22Rv1 (cell line): ENCODE measurements at regions not wholly inside any gene's neighbourhood (a gene's known extent, or its start where the extent isn't known, plus 50 kb on each side); places are given as distances from the start of the nearest gene placed in this dataset.
"Not testable (repeated sequence)": the region's sequence is repeated elsewhere in the genome, so short reads cannot be mapped to it uniquely, and the experiment has no call there.

Experiments
- H3K27ac ChIP-seq: fragments of 450-650 bp; 2 replicates; pipeline ENCODE4 v1.5.1; 2017
- ZFX ChIP-seq: fragments of 450-650 bp; IDR thresholded peaks from 2 replicates; pipeline ENCODE4 v1.6.1; 2017; ENCODE audit warnings: antibody characterized with exemption, borderline replicate concordance
- TF ChIP-seq, protein P1 (sequence below): fragments of 450-650 bp; IDR thresholded peaks from 2 replicates; pipeline ENCODE4 v1.5.1; 2017; ENCODE audit warnings: mild to moderate bottlenecking

DNA sequence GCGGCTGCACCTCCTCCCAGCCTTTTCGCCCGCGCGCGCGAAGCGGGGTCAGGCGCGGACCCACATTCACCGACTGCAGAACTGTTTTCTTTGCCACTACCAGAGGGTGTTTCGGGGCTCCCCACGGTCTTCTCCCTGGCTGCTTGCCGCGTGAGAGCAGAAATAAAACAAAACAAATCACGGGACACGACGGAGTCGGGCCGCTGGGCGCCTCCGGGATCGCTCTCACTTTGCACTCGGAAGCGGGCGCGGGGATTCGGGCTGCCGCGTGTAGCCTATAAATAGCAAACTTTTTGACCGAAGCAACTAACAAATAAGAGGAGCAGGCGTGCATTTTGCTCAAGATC is 412.3 kb upstream of the ESRRG start:
- H3K27ac ChIP-seq, result peak overlapping the region; percentile 61
- no peak for TF ChIP-seq ZFX
- TF ChIP-seq, protein P1, sequence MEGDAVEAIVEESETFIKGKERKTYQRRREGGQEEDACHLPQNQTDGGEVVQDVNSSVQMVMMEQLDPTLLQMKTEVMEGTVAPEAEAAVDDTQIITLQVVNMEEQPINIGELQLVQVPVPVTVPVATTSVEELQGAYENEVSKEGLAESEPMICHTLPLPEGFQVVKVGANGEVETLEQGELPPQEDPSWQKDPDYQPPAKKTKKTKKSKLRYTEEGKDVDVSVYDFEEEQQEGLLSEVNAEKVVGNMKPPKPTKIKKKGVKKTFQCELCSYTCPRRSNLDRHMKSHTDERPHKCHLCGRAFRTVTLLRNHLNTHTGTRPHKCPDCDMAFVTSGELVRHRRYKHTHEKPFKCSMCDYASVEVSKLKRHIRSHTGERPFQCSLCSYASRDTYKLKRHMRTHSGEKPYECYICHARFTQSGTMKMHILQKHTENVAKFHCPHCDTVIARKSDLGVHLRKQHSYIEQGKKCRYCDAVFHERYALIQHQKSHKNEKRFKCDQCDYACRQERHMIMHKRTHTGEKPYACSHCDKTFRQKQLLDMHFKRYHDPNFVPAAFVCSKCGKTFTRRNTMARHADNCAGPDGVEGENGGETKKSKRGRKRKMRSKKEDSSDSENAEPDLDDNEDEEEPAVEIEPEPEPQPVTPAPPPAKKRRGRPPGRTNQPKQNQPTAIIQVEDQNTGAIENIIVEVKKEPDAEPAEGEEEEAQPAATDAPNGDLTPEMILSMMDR, result no peak

DNA sequence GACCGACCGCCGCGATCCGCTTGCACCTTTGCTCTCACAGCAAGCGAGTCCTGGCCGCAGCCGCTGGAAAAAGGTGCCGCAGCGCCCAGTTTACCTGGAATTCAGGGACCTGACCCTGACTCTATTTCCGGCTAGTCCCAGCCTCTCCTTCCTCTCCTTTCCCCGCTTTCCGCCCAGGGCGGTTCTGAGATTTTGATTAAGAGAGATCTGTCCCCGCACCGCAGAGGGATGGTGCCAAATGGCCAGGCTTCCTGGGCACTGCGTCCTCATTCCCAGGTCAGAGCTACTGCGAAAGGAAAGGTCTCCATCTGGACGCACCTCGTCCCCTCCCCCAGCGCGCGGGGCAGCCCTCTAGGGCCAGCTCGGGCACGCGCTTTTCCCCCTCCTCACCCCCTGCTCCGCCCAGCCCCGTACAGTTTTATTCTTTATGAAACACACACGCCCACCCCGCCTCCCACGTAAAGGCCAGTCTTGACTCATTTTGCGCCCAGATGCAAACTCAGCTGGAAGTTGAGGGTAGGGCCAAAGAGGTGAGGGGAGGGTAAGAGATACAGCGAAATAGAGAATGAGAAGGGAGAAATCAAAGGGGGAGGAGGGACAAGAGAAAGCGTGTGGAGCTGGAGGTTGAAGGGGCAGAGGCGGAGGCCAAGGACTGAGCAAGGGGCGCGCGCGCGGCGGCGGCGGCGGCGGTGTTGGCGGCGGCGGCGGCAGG is 411.8 kb upstream of the ESRRG start:
- TF ChIP-seq, protein P1, result no peak
- TF ChIP-seq ZFX, result no peak

DNA sequence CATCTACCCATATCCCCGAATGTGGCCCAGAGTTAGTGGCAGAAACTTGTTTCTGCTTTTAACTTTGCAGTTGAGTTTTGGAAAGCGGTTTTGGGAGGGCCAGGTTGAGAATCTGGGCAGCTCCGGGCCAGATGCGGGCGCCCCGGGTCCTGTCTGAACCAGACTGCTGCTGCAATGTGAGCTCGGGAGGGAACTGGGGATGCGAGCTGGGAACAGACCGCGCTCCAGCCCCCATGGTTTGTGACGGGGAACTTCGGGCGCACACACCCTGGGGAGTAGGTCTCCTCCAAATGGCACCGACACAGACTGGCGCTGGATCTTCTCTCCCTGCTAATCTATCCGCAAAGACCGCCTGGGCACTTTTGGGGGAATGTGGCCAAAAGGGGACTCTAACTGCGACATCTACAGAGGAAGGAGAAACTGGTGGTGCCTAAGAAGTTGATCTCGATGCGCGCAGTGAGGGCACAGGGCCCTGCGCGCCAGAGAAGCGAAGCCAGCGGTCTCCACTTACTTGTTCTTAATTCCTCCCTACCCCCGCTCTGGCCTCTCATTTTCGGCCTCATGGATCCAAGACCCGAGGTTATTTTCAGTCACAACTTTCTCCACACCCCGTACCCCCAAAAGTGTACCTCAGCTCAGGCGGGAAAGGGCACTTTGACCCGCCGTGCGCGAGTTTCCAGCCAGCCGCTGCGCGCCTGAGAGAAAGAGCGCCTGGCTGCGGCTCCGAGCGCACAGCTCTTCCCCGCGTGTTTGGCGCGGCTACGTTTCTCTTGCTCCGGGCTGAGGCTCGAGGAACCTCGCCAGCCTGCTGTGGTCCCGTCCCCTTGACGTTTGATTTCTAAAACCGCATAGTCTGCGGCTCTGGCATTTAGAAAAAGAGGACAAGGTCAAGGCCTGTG is 411.0 kb upstream of the ESRRG start:
- TF ChIP-seq ZFX, result no peak
- TF ChIP-seq, protein P1, result no peak
- peak overlapping the region; percentile 61 for H3K27ac ChIP-seq

More for the DNA sequence above, 411.8 kb upstream of the ESRRG start:
- peak overlapping the region; percentile 61 for H3K27ac ChIP-seq

DNA sequence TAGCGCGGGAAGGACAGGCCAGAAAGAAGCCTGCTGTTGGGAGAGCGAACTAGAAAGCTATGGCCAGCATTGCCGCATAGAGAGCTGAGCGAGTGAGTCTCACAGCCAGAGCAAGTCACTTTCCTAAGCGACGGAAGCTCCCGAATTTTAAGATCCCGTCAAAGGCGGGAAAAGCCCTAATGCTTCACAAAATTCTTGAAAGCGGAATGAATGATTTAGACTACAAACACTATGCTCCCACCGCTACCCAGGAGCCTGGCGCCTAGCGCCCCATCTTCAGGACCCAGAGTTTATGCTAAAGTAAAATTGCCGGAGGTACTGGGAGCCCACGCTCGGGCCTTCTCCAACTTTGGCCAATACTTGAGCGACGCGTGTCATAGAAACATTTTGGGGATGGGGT is 409.9 kb upstream of the ESRRG start:
- H3K27ac ChIP-seq, result no peak overlapping the region
- TF ChIP-seq ZFX, result no peak
- TF ChIP-seq, protein P1, result no peak

- not testable (repeated sequence) for H3K27ac ChIP-seq
Observed at GRCh38 chr1:217123340-217123739, 400.1 kb upstream of the ESRRG start.

DNA sequence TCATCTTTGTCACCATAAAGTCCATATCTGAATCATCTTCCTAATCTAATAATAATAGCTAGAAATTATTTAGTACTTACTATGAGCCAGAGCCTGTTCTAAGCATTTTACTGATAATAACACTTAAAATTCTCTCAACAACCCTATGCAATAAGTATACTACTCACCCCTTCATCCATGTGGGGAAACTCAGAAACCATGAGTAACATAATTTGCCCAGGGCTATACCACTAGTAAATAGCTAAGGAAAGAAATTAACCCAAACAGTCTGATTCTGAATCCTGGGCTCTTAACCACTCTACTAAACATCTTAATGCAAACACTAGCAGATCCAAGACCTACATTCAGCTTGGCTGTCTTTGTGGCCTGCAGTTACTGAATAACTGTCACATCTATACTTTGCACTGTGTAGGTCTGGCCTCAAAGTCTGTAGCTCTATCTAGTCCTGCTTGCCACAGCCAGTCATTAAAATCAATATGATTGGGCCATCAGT is 394.8 kb upstream of the ESRRG start:
- peak overlapping the region; percentile 75 for H3K27ac ChIP-seq
- TF ChIP-seq, protein P1, result no peak
- no peak for TF ChIP-seq ZFX

DNA sequence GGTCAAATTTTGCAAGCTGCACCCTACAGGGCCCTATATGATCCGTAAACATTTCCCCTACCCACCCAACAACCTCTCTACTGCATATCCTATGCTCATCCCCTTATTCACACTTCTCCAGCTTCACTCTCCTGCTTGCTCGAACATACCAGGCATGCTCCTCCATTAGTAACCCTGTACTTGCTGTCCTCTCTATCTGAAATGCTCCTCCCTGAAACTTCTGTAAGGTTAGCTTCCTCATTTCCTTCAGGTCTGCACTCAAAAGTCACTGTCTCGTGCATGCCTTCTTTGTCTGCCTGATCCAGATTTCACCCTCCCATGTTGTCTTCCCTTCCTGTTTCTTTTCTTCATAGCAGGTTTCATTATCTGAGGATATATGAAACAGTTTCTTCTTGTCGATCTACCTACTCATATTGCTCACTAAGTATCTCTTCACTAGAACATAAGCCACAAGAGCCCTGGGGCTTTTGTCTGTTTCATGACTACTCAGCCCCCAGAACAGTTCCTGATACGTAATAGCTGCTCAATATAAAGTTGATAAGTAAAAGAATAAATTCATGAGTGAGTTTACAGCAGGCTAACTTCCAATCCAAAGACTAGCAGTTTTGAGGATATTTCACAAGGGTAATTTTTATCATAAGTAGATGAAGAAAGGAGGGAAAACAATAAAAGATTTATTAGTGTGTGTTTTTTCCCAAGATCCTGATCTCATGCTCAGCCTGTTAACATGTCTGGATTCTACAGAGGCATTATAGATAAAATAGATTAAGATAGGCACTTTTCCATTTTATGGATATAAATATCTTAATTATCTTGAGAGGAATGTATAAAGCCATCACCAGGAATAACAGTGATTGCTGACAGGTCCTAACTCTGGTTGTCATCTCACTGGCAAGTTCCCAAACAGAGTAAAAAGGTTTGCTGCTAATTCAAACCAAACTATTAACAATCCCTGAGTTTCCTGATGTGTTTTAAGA is 392.5 kb upstream of the ESRRG start:
- no peak for TF ChIP-seq ZFX
- TF ChIP-seq, protein P1, result no peak
- no peak overlapping the region for H3K27ac ChIP-seq
